GM21515 (cell line): ENCODE measurements at regions not wholly inside any gene's neighbourhood (a gene's known extent, or its start where the extent isn't known, plus 50 kb on each side); places are given as distances from the start of the nearest gene placed in this dataset.

Experiments used
- ATAC-seq: cut with Tn5 transposase; IDR thresholded peaks from one replicate; pipeline ENCODE4 v1.9.1; 2021; ENCODE audit not compliant: unreplicated experiment

DNA sequence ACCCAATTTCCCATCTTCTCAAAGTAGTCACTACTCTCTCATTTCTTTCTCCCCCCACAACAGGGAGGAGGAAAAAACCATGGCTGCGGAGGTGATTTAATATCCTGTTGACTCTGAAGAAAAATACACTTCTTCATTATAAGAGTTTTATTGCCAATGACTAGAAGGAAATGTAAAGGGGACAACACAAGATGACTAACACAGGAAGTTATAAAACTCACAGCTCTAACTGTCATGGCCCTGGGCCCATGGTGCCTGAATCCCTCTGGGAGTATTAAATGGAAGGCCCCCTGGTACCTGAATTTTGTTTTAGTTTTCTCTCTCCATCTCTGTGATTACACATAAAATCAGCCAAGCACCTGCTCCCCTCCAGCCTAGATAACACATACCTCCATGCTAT, 352.8 kb upstream of the FAT3 start:
- no peak for ATAC-seq

DNA sequence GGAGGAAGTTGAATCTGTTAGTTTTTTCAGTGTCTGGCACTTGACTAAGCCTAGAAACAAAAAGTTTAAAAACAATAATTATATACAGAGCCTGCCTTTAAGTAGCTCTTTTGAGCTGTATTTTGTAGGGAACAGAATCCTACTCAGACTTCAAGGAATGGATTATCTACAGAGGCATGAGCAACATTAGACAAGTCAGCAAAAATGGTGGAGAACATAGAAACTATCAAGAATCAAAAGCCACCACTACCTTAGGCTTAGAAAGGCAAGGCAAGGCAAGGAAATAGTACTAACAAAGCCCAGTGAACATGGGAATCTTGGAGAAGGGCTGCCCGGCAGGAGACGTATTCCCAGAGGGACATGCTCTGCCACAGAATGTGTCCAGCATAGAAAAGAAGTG, 353.6 kb upstream of the FAT3 start:
- ATAC-seq: no peak

DNA sequence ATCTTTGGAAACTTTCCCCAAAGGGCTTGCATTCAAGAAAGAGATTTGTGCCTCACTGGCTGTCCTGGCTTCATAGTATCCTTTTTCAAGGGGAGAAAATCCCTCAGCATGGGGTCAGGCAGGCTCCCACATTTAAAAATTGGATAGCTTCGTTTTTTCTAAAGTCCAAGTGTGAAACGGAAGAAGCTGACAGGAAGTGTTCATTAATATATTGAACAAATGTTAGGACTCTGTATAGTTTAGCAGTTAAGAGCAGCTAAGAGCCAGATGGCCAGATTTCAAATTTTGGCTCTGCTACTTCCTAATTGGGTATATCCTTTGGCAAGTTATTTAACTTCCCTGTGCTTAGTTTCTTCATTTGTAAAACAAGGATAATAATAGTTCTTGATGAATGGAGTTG, 354.9 kb upstream of the FAT3 start:
- ATAC-seq: no peak

DNA sequence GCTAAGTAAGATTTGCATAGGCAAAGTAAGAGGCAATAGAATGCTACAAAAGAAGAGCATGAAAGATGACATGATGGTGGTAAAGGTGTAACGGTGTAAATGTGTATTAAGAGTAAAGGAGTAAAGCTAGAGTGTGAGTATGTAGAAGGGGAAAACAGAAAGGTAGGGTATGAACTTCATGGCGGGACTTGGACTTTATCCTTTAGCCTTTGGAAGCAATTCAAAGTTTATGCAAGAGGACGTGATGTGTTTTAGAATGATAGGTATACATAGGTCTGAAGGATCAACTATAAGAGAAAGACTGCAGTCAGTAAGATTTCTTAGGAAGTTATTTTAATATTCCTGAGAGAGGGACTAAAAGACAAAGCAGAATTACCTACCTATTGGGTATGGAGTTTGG, 358.0 kb upstream of the FAT3 start:
- no peak for ATAC-seq

DNA sequence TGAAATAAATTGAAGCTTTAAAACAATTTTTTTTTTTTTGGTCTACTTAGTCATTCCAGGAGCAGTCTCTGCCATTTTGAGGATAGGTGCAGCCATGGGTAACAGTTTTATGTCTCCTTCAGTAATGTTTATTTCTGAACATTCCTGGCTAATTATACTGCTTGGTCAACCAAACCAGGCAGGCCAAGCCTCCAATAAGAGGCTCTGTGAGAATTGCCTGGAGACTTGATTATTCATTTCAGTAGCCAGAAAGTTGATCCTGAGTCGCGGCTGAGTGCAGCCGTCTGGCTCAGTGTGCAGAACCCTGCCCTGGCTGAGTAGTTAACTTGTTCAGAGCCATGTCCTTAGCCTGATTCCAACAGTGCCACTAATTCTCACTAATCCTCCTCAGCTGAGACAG, 364.0 kb upstream of the FAT3 start:
- no peak for ATAC-seq

DNA sequence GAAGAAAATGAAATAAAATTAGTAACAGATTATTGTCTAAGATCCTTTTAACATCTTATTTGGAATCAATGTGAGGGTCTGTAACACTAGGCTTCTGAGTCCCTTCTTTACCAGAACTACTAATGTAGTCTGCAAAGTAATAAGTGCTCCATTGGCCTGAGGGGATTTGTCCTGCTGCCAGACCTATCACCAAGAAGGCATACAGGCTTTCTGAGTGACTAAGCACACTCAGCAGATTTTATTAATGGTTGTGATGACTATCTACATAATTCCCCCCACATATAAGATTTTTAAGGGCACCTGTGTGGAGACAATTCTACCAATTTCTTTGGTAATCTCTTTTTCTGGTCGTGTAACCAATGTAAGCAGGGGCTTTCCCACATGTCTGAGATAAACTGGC, 365.0 kb upstream of the FAT3 start:
- ATAC-seq: no peak

DNA sequence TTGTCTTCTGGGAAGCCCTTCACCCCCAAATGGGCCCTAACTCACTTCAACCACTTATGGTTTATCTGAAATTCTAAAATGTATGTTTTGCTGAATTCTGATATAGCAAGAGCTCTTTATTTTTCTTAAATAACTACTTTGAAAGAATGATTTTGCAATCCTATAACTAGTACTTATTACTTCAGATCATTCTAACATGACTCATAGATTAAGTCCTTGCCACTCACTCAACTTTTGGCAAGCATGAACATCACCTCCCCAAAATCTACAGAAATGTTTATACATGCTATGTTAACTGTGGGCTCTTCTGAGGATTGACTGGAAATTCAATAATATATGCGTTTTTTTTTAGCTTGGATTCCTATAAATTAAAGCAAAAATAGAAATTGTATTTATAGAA, 367.4 kb upstream of the FAT3 start:
- ATAC-seq: no peak

DNA sequence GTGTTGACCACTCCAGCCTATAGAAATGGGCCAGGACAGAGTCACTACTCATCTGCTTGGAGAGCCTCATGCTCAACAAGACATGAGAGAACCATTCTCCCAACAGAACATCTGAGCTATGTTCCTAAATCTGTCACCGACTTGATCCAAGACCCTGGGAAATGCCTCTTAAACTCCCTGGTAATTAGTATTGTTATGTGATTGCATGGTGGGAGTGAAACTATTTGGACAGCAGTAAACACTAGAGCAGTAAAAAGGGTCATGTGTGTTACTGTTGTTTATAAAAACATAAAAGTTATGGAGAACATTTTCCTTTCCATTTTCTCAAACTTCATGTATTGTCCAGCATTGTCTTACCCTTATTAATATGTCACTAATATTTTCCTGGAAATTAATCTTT, 369.8 kb upstream of the FAT3 start:
- ATAC-seq: no peak

DNA sequence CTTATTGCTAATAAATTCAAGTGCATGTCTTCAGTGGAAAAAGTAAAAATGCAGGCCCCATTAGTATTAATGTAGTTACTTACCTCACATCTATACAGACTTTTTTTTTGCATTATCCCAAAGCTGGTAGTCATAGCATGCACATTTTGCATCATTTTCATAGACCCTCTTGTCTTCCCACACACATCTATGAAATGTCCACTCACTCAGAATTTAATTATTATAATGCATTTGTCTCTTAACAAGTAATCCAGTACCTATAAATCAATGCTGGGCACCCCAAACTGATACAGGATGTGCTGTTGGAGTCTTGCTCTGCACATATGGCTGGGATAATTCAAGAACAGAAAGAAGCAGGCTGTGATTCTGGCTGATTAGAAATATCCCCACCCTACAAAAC, 370.4 kb upstream of the FAT3 start:
- no peak for ATAC-seq

DNA sequence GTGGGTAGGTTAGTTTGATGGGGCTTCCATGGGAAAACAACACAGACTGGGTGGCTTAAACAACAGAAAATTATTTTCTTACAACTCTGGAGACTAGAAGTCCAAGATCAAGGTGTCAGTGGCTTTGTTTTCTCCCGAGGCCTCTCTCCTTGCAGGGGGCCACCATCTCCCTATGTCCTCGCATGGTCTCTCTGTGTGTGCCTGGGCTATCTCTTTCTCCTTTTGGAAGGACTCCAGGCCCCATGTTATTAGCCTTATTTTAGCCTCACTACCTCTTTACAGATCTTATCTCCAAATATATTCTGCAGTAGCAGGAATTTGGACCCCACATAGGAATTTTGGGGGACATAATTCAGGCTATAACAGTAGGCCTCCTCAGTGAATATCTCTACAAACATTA, 372.7 kb upstream of the FAT3 start:
- no peak for ATAC-seq

DNA sequence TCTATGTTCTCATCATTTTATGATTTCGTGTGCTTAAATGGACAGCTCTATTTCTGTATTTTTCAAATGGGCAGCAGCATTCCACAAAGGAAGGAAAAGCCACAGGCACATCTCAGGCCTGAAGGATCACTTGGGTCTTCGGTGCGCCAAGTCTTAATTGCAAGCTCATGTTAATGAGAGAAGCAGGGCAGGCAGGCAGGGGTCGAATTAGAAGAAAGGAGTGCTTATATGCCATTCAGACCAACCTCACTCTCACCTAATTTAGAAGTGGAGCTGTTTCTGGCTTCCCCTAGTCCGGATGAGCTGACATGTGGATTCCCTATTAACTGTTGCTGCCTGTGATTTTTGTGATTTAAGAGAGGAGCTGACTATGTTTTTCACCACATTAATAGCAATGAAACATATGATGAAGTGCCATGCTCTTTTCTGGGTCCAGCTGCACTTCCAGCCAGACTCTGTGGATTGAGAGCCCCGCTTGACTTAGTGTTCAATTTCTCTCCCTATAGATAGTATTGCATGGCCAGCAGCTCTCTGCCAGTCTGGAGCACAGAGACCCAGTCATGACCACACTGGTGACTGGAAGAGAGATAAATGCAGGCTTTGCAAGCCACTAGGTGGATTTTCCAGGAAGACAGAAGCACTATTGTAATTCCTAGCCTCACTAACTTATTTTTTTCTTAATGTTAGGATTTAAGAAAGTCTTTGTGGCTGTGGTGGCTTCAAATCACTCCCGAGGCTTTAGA, 373.9 kb upstream of the FAT3 start:
- ATAC-seq: no peak

DNA sequence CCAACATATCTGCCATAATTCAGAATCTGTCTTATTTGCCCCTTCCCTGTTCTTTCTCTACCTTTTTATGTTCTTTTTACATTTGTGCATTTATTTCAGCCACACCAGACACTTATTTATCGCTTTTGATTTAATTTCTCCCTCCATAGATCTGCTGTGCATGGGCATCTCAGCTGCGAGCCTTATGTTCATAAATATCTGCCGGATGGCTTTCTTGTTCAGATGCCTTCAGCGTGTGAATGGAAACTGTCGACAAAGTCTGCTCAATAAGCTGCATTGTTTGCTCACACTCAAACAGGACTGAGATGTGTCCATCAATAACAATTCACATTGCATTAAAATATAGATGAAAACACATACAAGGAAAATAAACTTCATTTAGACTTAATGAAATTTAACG, 374.6 kb upstream of the FAT3 start:
- ATAC-seq: no peak

DNA sequence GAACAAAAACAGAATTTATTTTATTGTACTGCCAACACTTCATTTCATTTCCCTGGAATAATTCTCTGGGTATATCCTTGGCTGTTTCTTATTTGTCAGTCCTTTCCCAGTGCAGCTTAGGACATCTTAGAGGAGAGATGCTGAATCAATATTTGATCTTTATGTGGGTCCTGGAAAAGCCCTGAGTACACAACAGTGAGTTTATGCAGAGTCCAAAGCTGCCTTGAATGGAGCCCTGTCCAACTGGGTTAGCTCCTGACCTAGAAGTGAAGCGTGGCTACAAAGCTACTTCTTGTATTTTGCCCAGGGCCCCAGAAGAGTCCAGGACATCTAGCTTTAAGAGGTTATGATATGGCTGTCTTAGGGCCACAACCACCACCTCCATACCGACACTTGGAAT, 378.0 kb upstream of the FAT3 start:
- ATAC-seq: no peak

DNA sequence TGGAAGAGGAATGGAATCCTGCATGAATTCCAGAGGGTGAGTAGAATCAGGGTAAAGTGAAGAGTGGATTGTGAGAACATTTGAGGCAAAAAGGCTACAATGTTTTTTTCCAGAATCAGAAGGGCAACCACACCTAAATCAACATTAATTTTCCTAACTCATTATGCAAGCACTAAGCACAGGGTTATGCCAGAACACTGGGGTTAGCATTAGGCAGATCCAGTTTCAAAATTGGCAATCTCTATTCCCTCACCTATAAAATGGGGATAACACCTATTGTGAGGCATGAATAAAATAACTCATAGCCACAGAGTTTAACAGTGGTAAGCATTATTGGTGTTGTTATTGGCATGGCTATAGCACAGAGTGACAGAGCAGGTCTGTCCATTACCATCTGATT, 378.6 kb upstream of the FAT3 start:
- ATAC-seq: no peak

DNA sequence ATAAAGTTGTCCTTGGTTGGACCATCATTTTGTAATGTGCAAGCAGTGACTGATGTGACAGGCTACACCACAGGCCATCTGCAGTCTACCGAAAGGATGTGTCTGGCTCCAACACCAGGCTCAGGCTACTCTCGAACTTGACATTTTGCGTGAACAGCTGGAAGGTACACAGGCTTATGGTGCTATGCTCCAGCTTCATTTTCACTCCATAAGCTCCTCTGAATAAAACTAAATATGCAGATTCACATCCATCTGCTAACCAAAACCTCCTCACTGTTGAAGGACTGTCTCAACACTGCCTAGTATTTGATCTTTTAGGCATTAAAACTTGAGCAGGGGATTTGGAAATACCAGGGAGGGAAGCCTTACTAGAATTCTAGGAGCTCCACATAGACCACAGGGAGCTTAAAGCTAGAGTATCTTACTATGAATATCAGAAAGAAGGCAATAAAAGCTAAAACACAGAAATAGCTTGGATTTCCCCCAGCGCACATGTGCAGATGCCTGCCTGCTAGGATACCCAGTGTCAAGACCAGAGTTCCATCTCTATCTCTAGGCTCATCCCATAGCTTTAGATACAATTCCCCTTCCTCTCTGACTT, 383.9 kb upstream of the FAT3 start:
- ATAC-seq: no peak

DNA sequence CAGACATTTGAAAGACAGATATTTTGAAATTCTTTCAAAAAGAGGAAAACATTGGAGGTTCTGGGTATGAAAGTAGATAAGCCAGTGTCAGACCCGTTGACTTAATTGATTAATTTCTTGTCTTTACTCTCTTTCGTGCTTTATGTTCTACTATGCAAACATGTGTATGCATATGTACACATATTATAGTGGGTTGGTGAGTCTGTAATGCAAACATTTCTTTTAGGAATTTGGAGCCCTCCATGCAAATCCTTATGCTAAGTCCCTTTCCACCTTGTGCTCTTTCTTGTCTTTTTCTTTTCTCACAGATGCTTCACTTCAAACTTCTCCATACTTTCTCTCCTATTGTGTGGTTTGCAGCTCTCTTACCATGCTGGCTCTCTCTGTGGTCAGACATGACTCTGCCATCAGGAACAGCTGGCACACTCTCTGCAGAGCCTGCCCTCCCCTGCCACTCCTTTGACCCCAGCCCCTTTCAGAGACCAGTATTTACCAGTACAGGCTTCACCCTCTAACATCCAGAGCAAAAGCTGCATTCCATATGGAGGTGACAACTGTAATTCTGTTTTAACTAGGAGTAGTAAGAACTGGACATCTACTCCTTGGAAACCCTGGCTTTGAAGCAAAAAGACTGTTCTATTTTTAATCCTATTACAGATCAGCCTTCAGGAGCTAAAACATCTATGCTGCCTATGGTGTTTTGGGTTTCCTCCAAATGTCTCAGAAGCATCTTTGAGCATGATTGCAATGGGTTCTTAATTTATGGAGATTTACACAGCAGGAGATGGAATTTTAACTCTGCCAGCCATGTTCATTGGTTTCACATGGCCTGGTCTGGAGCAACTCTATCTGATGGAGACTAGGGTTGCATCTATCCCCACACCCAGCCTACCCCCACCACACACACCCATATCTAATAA, 386.9 kb upstream of the FAT3 start:
- no peak for ATAC-seq

DNA sequence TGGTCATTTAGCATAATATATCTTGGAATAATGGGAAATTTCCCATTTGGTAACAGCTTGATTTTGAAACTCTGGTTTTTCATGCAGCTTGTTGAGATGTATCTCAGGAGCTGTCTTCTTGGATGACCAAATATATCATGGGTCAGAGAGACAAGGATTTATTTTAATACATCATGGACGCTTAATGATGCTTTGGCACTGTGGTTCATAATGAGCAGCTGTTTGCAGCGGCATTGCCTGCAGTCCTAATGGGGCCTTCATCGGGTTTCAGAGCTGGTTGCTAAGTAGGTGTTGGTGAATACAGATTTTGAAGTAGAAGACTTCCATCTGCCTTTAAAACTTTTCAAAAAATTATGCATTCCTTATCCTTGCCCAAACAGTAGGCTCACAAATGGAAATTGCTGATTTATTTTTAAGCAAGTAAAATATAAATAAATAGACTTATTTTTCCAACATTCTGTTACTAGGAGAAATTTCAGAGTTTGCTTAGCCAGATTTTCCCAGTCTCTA, 389.5 kb upstream of the FAT3 start:
- no peak for ATAC-seq

DNA sequence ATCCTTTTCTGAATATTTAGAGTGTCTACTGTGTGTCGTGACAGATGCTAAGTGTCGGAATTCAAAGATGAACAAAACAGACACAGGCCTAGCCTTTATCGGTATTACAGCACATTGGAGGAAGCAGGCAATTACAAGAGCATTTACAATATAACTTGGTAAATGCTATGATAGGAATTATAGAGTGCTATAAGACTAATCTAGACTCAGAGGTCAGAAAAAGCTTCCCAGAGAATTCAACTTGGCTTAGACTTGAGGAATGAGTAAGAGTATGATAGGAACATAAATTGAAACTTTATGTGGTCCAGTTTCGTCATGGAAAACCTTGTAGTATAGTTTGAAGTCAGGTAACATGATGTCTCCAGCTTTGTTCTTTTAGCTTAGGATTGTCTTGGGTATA, 395.7 kb upstream of the FAT3 start:
- ATAC-seq: no peak

DNA sequence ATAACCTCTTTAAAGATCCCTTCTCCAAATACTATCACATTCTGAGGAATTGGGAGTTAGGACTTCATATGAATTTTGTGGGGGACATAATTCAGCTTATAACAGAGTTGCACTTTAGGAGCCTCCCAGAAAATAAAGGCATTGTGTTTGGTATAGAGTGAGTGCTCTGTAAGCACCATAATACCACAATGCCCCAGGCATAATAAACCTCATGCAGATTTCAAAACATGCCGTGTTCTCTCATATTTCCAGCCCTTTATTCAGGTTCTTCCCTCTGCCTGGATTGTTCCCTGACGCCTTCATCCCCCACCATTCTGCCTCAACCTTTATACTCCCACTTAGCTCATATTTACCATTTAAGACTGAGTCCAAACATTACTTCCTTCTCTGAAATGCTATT, 398.8 kb upstream of the FAT3 start:
- ATAC-seq: no peak

DNA sequence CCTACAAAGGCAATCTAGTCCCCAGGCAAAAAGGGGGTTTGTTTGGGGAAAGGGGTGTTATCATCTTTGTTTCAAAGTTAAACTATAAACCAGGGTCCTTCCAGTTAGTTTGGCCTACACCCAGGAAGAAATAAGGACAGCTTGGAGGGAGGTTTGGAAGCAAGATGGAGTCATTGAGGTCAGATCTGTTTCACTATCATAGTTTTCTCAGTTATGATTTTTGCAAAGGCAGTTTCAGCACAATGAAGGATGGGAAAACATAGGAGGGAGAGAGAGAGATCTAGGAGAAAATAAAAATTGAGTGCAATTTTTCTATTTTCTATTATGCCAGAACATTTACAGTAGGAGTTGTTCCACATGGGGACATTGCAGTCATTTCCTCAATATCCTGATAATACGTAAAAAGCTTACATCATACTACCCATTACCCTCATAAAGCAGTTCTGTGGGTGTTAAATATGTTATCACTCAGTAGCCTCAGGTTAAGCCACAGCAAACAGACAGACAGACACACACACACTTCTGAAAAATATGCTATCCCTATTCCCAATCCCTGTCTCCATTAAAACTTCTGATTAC, 401.3 kb upstream of the FAT3 start:
- no peak for ATAC-seq

DNA sequence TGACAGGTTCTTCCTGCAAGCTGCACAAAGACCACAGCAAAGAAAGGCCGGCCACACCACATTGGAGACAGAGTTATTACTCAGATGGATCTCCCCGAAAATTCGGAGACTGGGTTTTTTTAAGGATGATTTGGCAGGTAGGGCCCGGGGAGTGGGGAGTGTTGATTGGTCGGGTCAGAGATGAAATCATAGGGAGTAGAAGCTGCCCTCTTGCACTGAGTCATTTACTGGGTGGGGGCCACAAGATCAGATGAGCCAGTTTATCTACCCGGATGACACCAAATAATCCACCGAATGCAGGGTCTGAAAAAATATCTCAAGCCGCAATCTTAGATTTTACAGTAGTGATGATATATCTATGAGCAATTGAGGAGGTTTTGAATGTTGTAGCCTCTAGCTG, 401.8 kb upstream of the FAT3 start:
- ATAC-seq: no peak

DNA sequence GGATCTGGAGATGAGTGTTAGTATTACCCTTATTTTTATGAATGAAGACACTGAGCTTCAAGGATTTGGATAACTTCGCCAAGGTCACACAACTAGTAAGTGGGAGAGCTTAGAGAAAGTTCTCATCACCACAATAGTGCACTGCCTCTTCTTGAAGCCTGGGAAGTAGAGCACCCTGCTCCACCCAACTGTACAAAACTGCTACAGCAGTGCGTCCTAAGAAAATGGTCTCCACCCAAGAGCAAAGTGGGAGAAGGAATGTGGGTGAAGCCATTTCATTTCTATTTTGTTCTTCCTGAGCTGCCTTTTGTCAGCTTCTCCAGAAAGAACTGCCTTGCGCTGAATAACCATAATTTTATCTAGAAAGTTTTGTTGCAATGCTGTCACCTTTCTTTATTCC, 403.9 kb upstream of the FAT3 start:
- ATAC-seq: no peak
